ENCODE measurements at regions not wholly inside any gene's neighbourhood (a gene's known extent, or its start where the extent isn't known, plus 50 kb on each side); places are given as distances from the start of the nearest gene placed in this dataset.
"Not testable (repeated sequence)": the region's sequence is repeated elsewhere in the genome, so short reads cannot be mapped to it uniquely, and the experiment has no call there.

- POLR2A ChIA-PET, result no interaction called here
- H3K27me3 ChIP-seq (ENCODE audit: control insufficient read depth, insufficient read depth, low read length), result no peaks in the 10 kb centered on the region
- CTCF ChIA-PET, result no interaction called here
- H3K9me3 ChIP-seq (ENCODE audit: control insufficient read depth, insufficient read depth, low read length), result peaks cover 58% of the 10 kb centered on the region
- no peak overlapping the region for H3K4me3 ChIP-seq (ENCODE audit: low read depth, low read length)
- no peak for TF ChIP-seq CTCF (IDR thresholded peaks at IDR 0.05; ENCODE audit: low read depth, low read length)
- no peak overlapping the region for H3K27ac ChIP-seq (ENCODE audit: low read depth, low read length)
- DNase-seq (ENCODE audit: low read depth, low spot score), result no peak
These were observed 51.9 kb upstream of the TCERG1L start for GRCh38 chr10:131363416-131363815.

- DNase-seq (ENCODE audit: low read depth, low spot score), result no peak
- Histone ChIP-seq H3K9me3 (ENCODE audit: control insufficient read depth, insufficient read depth, low read length) (peaks cover 66% of the 10 kb centered on the region), H3K27ac (ENCODE audit: low read depth, low read length) (no peak overlapping the region), H3K4me3 (ENCODE audit: low read depth, low read length) (no peak overlapping the region), H3K27me3 (ENCODE audit: control insufficient read depth, insufficient read depth, low read length) (no peaks in the 10 kb centered on the region)
- no peak for TF ChIP-seq CTCF (IDR thresholded peaks at IDR 0.05; ENCODE audit: low read depth, low read length)
- CTCF ChIA-PET, result no interaction called here
- POLR2A ChIA-PET, result no interaction called here
These were observed 60.0 kb upstream of the TCERG1L start for GRCh38 chr10:131371571-131371970.

- H3K9me3 ChIP-seq (ENCODE audit: control insufficient read depth, insufficient read depth, low read length), result peaks cover 68% of the 10 kb centered on the region
- no peak for DNase-seq (ENCODE audit: low read depth, low spot score)
- H3K4me3 ChIP-seq (ENCODE audit: low read depth, low read length), result no peak overlapping the region
- no peak overlapping the region for H3K27ac ChIP-seq (ENCODE audit: low read depth, low read length)
- CTCF ChIA-PET, result no interaction called here
- H3K27me3 ChIP-seq (ENCODE audit: control insufficient read depth, insufficient read depth, low read length), result no peaks in the 10 kb centered on the region
- POLR2A ChIA-PET, result no interaction called here
- no peak for TF ChIP-seq CTCF (IDR thresholded peaks at IDR 0.05; ENCODE audit: low read depth, low read length)
These were observed 70.1 kb upstream of the TCERG1L start for GRCh38 chr10:131381576-131381975.

GRCh38 chr10:131385161-131385872 is 73.8 kb upstream of the TCERG1L start:
- DNase-seq (ENCODE audit: low read depth, low spot score); POLR2A ChIA-PET; CTCF ChIA-PET; H3K27ac ChIP-seq (ENCODE audit: low read depth, low read length); H3K27me3 ChIP-seq (ENCODE audit: control insufficient read depth, insufficient read depth, low read length); H3K4me3 ChIP-seq (ENCODE audit: low read depth, low read length): not testable (repeated sequence)
- H3K9me3 ChIP-seq (ENCODE audit: control insufficient read depth, insufficient read depth, low read length), result peaks cover 80% of the 10 kb centered on the region

- TF ChIP-seq CTCF (IDR thresholded peaks at IDR 0.05; ENCODE audit: low read depth, low read length), result no peak
- Histone ChIP-seq H3K27me3 (ENCODE audit: control insufficient read depth, insufficient read depth, low read length) (no peaks in the 10 kb centered on the region), H3K9me3 (ENCODE audit: control insufficient read depth, insufficient read depth, low read length) (peaks cover 79% of the 10 kb centered on the region), H3K4me3 (ENCODE audit: low read depth, low read length) (no peak overlapping the region), H3K27ac (ENCODE audit: low read depth, low read length) (no peak overlapping the region)
- ChIA-PET POLR2A (no interaction called here), CTCF (no interaction called here)
- no peak for DNase-seq (ENCODE audit: low read depth, low spot score)
These were observed 75.6 kb upstream of the TCERG1L start for GRCh38 chr10:131387018-131387529.
